Putamen (tissue), 1 donor: ENCODE measurements at regions not wholly inside any gene's neighbourhood (a gene's known extent, or its start where the extent isn't known, plus 50 kb on each side); places are given as distances from the start of the nearest gene placed in this dataset.
"Not testable (repeated sequence)": the region's sequence is repeated elsewhere in the genome, so short reads cannot be mapped to it uniquely, and the experiment has no call there.

Experiments
- DNase-seq: peaks from one replicate; pipeline ENCODE4 v3.0.0-alpha.2; 2016; ENCODE audit warnings: low spot score

DNA sequence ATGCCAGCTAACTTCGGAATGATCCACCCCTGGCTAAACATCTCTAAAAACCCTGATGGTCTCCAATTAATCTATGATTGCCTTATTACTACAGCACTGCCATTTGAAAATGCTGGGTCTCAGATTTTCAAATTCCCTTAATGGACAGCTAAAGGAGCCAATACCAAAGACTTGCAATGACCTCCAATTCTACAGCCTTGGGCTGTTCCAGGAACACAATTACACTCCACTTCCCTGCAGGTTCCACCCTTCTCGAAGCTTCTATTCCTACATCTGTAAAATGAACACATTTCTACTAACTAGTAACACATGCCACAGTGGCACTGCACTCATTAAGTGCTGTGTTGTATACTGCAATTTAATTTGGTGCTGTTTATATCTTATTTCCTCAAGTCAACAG lies 85.7 kb upstream of the AK4 start:
- no peak for DNase-seq

DNA sequence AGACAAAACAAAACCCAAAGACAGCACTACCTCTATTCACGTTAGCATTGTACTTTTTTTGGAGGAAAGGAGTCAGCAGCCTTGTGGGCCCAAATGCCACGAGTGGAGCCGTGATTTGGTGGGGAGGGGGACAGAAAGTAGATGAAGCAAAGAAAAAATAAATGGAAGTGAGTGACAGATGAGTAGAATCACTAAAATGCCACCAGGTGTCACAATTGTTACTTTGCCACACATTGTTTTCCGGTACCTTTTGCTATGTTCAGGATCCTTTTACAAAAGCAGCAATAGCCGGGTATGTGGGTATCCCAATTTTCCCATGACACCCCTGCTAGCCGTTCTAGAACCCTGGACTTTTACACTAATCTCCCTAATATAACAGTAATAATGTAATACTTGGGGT lies 85.0 kb upstream of the AK4 start:
- DNase-seq: no peak

DNA sequence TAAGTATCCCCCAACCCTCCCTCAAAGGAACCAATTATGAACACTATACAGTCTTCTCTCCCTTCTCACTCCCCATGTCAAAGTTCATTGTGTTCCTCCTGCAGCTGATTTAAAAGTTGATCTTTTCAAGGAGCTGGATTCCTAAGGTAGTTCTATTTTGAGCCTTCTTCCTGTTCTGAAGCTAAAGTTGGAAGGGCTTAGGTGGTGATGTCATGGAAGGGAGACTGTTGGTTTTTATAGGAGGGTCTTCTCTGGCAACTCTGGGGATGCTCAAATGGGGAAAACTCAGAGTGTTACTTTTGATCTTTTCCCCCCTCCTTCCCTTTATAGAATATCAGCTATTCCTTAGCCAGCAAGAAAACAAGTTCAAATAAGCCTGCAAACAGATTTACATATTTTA lies 83.0 kb upstream of the AK4 start:
- DNase-seq: no peak

DNA sequence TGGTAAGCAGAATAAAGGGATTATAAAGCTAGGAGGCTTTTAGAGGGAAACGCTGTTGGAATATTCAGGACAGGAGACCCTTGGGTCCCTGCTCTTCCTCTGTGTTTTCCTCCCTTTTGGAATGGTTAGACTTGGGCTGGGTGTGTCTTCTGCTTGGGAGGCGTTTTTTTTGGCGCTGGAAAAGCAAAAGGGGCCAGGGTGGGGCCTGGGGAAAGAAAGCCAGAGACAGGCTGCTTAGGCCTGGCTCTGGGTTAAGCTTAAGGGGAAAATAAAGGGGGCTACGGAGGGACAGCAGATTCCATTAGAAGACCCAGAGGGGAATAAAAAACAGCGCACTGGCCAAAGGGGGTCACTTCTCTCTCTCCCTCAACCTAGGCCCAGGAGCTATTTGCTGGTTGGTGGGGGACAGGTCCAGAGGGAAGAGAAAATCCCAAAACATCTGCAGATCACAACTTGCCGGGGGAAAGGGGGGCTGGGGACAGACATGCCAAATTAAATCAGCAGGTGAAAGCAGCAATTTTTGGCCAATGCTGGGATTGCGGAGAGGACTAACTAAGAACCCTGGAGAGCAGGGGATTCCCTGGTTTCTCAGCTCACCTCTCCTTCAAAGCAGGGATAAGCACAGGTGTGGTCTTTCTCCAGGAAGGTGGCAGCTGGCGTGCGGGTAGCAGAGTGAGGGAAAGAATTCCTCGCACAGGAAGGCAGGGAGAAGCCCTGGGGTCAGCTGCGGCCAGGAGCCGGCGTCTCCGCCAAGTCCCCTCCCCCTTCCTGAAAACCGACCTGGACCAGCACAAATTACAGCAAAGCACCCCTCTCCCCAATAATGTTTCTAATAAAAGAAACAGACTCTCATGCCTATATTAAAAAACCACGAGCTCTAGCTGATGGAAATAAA lies 82.2 kb upstream of the AK4 start:
- peak; percentile 28 for DNase-seq

DNA sequence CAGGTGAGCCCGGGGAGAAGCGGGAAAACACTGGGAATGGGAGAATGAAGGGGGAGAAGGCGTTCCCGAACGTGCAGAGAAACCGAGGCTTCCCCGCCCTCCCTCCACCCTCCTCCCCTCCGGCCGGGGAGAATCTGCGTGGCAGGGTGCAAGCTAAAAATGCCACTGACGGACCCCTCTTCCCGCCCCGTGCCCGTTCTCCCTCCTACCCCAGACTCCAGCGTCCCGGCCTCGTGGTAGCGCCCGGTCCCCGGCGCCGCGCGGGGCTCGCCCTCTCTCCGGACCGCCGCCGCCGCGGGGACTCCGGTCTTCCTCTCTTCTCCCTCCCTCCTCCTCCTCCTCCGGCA lies 81.6 kb upstream of the AK4 start:
- no peak for DNase-seq

DNA sequence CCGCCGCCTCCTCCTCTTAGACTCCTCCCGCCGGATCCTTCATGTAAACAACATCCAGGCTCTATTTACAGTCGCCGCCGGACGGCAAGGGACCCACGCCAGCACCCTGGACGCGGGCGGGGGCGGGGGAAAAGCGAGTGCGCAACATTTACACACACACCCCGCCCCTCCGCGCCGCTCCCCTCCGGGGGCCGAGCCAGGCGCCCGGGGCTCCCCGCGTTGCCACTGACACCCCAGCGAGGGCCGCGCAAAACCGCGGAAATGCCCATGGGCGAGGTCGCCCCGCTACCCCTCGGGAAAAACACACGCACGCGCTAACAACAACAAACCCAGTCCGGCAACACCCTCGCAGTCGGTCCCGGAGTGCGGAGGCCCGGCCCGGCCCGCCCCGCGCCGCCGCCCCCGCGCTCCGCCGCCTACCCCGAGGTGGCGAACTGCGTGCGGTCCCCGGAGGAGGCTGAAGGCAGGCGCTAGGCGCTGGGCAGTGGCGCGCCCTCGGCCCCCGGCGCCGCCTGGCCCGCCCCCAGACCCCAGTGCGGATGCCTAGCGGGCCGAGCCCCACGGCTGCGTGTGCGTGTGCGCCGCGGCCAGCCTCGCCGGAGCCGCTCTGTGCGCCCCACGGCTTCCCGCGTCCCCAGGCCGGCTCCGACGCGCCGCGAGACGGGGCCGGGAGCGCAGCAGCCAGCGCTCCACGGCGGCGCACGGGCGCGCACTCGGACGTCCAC lies 81.1 kb upstream of the AK4 start:
- peak; percentile 92 for DNase-seq

DNA sequence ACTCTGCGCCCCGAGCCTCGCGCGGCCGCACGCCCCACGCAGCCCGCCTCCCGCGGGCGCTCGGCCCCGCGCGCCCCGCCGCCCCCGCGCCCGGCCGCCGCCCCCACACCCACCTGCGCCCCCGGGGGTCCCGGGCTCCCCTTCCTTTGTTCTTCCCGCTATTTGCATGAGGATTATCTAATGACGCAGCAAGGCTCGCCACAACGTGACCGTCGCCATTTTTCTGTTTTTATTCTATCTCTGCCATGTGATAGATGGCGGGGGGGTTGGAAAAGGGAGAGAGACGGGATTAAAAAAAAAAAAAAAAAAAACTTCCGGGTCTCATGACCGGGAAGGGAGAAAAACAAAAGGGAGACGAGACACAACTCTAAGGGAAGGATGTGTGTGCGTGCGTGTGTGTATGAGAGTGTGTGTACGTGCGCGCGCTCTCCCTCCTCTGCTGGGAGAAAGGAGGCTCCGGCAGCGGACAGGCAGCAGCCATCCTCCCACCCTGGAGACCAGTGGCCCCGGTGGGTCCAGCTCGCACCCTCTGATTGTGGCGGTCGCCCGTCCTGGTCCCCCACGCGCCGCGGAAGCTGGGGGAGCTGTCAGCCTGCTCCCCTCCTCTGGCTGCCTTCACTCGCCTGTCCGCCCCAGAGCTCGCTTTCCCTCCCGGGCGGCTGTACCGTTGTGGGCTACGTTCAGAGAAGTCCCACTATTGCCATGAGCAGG lies 80.4 kb upstream of the AK4 start:
- DNase-seq: peak; percentile 88

DNA sequence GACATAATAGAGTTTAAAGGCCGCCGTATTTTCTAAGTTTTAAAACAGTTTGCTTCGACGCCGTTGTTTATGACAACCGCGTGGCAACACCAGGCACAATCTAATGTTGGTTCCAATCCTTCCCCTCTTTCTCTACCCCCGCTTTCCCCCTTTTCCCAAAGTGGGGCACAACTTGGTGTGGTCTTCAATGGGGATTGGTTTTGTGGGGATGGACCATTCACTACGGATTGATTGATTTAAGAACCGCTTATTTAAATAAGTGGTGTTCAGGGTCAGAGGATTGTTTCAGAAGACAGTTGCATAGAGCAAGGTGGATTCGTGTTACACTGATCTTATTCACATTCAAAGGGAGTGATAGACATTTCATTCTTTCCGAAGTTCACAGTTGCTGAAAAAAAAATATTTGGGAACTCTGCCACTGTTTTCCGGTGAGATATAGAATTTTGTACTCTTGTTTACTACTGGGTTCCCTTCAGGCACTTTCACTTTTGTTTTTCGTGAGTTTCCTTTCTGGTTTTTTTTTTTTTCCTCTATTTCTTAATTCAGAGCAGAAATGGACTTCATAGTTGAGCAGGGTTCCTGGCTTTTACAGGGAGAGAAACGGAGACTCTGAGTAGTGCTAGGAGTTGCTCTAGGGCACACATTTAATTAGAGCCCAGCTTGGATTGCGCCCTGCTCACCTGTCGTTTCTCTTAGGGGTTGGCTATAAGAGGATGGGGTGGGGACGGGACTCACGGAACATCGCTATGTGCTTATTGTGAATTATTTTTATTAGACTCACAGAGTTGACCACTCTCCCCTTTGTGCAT lies 79.6 kb upstream of the AK4 start:
- no peak for DNase-seq

DNA sequence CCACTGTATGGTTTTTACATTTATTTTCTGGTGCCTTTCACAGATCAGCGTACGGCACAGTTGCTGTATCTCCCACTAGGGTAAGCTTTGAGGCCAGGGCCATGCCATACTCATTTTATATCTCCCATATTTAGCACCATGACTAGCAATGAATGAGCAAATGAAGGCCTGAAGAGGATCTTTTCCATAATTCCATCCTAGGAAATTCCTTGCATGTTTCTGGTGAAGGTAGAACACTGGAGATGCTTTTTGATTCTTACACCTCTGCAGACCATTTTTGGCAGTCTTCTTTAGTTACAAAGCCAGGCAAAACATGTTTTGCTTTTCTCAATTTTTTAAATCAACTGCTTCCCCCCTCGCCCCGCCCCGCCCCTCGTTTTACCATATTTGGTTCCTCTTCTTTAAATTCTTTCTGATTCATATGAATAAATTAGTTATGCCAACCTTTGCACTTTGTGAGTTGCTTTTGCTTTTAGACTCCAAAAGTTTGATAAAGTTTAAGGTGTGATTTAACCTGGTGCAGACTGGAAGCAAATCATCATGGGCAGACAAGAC lies 78.9 kb upstream of the AK4 start:
- no peak for DNase-seq

DNA sequence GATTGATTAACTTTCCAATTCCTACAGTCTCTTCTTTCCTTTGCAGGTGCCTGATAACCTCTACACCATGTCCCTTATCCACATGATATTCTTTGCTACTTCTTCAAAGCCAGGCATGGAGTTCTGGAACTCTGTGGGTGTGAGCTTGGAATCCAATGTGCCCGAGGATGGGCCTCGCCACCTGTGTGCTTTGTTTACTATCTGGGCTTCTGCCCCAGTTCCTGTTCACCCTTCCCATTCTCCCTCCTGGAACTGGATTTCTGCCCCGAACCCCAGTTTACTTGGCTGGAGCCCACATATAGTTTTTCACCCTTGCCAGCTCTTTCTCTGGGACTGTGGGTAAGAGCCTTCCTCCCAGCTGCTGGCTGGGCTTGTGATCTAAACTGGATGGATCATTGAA lies 75.2 kb upstream of the AK4 start:
- DNase-seq: no peak

DNA sequence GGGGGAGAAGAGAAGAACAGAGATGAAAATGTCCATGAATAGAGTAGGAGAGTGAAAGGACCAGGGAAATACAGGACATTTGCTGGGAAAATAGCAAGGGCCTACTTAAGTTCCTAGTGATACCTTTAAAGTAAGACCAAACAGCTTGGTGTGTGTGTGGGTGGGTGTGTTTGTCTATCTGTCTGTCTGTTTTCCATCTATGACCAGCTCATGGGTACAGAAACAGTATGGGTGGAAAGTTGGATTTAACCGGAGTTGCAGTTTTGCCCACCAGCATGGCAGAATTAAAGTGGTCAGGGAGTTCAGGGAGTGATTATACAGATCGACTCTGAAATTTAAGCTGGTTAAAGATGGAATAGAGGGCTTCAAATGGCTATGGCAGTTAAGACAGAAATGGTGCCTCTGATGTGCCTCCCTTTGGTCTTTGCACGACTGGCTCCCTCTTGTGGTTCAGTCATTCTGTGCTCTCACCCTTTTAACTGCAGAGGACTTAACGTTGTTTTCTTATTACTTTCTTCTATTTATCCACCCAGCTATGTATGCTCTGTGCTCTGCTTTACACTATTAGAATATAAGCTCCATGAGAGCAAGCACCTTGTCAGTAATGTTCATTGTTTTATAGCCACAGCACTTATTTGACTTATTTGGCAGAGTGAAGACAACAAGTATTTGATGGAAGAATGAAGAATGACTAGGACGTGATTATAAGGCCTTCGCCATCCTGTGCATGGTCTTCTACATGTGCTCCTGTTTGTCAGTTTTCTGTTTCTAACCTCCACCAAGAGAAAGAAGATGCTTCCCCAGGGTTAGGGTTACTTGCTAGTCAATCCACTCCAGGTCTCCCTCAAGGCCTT lies 72.7 kb upstream of the AK4 start:
- peak; percentile 54 for DNase-seq

DNA sequence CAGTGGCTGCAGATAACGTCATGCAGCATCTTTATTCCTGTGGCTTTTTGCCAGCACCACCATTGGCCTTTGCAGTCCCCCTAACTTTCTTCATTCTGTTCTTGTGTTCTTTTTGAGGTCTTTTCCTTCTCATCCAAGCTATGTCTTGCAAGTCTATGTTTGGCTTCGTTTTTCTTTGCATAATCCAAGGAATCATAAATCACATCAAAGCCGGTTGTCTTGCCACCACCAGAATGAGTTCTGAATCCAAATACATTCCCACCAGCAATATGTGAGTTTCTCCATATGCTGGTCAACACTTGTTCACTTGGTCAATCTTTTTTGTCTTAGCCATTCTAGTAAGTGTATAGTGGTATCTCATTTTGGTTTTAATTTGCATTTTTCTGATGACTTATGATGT lies 70.6 kb upstream of the AK4 start:
- DNase-seq: no peak

DNA sequence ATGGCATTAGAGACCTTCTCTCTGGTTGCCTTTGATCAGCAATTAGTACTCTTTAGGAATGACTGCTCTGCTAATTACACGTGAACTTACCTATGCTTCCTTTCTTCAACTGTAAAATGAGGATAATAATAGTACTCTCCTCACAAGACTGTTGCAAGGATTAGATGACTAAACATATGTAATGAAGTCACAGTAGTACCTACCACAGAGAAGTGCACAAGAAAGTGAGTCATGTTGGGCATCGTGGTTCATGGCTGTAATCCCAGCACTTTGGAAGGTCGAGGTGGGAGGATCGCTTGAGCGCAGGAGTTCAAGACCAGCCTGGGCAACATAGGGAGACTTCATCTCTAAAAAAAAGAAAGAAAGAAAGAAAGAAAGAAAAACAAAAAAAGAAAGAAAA lies 68.1 kb upstream of the AK4 start:
- no peak for DNase-seq

DNA sequence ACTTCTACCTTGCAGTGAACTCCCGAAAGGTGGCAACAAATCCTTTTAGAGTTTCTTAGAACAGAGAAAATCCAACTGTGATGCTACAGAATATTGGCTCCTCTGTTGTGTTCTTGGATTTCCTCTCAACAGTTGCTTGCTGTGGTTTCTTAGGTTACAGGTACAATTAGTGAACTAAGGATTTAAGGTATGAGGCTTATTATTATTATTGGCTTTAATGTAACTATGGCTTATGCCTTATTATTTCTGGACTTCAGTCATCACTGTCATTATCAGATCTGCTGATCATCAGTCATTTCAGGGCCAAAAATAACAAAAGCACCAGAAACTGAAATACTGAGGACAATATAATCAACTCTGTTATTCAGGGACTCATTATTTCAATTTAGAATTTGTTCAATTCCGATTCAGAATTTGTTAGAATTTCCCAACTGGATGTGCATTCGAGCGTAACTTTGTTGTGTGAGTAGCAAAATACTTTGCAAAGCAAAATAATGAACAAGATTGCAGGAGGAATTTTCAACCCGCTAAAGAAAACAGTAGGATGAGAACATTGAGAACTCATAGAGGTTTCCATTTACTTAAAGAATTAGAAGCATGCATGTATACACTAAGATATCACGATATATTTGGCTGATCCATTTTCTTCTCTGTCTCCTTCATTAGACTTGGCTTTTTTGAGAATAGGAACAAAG lies 65.5 kb upstream of the AK4 start:
- DNase-seq: no peak

DNA sequence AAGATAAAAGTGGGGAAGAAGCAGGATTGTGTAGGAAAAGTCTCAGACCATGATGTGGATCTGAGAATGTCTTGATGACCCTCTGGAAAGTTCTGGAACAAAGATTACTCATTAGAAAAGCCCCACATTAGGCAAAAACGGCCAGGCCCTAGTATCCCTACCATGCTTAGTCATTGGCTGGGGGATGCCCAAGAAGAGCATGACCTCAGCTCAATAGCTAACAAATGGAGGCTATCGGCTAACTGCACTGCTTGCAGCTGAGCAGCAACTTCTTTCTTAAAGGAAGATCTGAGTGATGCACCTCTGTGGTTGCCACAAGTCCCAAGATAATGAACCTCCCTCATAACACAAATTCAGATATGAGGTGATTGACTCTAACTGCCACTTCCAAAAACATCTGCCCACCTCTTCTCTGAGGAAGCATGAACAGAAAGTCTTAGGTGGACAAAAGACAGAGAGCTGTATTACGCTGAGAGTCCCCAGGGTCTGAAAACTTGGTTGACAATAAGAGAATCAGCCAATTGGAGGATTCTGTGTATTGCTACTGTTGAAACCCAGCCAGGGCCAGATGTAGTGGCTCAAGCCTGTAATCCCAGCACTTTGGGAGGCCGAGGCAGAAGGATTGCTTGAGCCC lies 64.6 kb upstream of the AK4 start:
- no peak for DNase-seq

DNA sequence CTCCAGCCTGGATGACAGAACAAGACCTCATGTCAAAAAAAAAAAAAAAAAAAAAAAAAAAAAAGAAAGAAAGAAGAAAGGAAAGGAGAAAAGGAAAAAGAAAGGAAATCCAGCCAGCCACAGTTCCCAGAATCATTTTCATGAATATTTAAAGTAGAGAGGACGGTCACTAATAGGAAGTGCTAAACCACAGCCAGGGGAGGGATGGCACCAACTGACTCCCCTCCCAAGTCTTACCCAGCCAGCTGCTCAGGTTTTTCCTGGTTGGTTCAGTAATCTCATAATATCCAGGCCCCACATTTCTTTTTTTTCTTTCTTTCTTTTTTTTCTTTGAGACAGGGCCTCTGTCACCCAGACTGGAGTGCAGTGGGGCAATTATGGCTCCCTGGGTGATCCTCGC lies 63.9 kb upstream of the AK4 start:
- no peak for DNase-seq

DNA sequence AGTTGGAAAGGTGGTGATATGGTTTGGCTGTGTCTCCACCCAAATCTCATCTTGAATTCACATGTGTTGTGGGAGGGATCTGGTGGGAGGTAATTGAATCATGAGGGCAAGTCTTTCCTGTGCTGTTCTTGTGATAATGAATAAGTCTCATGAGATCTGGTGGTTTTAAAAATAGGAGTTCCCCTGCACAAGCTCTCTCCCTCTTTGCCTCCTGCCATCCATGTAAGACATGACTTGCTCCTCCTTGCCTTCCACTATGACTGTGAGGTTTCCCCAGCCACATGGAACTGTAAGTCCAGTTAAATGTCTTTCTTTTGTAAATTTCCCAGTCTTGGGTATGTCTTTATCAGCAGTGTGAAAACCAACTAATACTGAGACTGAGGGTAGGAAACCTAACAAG lies 60.5 kb upstream of the AK4 start:
- not testable (repeated sequence) for DNase-seq

DNA sequence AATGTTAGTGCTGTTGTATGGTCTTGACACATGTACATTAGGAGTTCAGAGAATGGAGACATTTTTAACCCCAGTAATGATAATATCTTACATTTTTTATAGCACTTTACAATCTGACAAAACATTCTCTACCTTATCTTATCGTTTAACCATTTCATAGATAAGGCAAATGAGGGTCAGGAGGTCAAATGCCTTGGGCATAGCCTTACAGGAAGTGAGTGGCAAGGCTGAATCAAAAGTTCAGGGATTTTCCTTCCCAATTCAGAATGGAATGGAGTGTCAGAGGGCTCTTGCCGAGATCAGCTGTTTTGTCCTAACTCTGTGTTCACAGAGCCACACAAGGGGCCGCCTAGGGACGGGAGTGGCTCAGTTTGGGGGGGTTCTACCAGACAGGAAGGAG lies 57.6 kb upstream of the AK4 start:
- DNase-seq: no peak

DNA sequence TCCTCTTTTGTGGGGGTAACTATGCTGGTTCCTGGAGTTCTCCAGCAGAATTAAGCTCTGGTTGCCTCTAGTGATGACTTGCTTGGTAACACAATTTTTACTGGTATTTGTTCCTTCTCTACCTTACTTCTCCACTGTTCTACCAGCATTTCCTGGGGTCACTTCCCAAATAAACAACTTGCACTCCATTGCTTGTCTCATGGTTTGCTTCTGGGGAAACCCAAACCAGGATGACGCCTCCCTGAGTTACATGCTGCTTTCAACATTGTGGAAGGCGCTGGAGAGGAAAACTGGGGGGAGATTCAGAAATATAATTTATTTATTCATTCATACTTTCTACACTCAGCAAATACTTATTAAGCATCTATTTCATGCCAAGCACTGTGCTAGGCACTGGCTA lies 55.3 kb upstream of the AK4 start:
- no peak for DNase-seq

DNA sequence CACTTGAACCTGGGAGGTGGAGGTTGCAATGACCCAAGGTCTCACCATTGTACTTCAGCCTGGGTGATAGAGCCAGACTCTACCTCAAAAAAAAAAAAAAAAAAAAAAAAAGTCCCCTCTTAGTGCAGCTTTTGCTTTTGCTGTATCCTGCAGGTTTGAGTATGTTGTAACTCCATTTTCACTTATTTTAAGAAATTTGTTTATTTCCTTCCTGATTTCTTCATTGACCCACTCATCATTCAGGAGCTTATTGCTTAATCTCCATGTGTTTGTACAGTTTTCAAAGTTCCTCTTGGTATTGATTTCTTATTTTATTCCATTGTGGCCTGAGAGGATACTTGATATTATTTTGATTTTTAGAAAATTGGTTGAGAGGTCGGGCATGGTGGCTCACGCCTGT lies 50.9 kb upstream of the AK4 start:
- DNase-seq: no peak
